ENCODE measurements at regions not wholly inside any gene's neighbourhood (a gene's known extent, or its start where the extent isn't known, plus 50 kb on each side); places are given as distances from the start of the nearest gene placed in this dataset.

DNA sequence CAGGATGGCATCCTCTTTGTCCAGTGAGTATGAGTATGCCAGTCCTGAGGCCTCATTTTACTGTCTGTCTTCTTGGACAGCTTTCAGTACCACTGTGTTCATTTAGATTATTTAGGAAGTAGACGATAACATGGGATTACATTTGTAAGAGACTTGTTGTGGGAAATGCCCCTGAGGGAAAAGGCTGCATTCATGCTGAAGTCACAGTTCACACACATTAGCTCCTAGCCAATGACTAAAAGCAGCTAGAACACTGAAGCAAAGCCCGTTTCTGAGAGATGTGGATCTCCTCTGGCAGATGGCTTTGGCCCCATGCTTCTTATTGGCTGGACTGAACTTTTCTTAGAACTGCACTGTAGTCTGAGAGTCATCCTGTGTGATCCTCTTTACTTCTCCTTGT, 242.4 kb downstream of the FAM76B start:
- no peak for ATAC-seq (replicated peaks; ENCODE audit: extremely low read depth, poor library complexity, severe bottlenecking)
- Mint-ChIP-seq H3K36me3 (ENCODE audit: insufficient read depth) (no peaks in the 10 kb centered on the region), H3K27me3 (no peaks in the 10 kb centered on the region), H3K9me3 (no peaks in the 10 kb centered on the region), H3K4me3 (no peak overlapping the region), H3K4me1 (no peaks in the 10 kb centered on the region), H3K27ac (ENCODE audit: low read depth) (no peak overlapping the region)
- DNase-seq (ENCODE audit: low spot score in 2 of 2) = no peak

GRCh38 chr11:95545116-95545875, 244.3 kb downstream of the FAM76B start:
- no peak overlapping the region for H3K27ac Mint-ChIP-seq (ENCODE audit: low read depth)

GRCh38 chr11:95544095-95544856, 245.3 kb downstream of the FAM76B start:
- ATAC-seq (replicated peaks; ENCODE audit: extremely low read depth, poor library complexity, severe bottlenecking) (no peak), DNase-seq (ENCODE audit: low spot score in 2 of 2) (no peak)
- H3K36me3 Mint-ChIP-seq (ENCODE audit: insufficient read depth) = no peaks in the 10 kb centered on the region
- H3K27ac Mint-ChIP-seq (ENCODE audit: low read depth) = no peak overlapping the region
- peaks cover 15% of the 10 kb centered on the region for H3K27me3 Mint-ChIP-seq
- no peaks in the 10 kb centered on the region for H3K4me1 Mint-ChIP-seq
- no peak overlapping the region for H3K4me3 Mint-ChIP-seq
- no peaks in the 10 kb centered on the region for H3K9me3 Mint-ChIP-seq

More at GRCh38 chr11:95545116-95545875, 244.3 kb downstream of the FAM76B start:
- Mint-ChIP-seq H3K27me3 (peaks cover 5% of the 10 kb centered on the region), H3K36me3 (ENCODE audit: insufficient read depth) (no peaks in the 10 kb centered on the region), H3K4me3 (no peak overlapping the region), H3K4me1 (no peaks in the 10 kb centered on the region), H3K9me3 (no peaks in the 10 kb centered on the region)
- ATAC-seq (replicated peaks; ENCODE audit: extremely low read depth, poor library complexity, severe bottlenecking) (no peak), DNase-seq (ENCODE audit: low spot score in 2 of 2) (no peak)

GRCh38 chr11:95542868-95543551, 246.6 kb downstream of the FAM76B start:
- Mint-ChIP-seq H3K4me1 (no peaks in the 10 kb centered on the region), H3K27ac (ENCODE audit: low read depth) (no peak overlapping the region), H3K9me3 (no peaks in the 10 kb centered on the region), H3K36me3 (ENCODE audit: insufficient read depth) (no peaks in the 10 kb centered on the region), H3K4me3 (no peak overlapping the region), H3K27me3 (peaks cover 26% of the 10 kb centered on the region)
- ATAC-seq (replicated peaks; ENCODE audit: extremely low read depth, poor library complexity, severe bottlenecking) (no peak), DNase-seq (ENCODE audit: low spot score in 2 of 2) (no peak)

GRCh38 chr11:95541715-95542114, 247.9 kb downstream of the FAM76B start:
- Mint-ChIP-seq H3K27me3 (peaks cover 26% of the 10 kb centered on the region), H3K27ac (ENCODE audit: low read depth) (no peak overlapping the region), H3K4me1 (no peaks in the 10 kb centered on the region), H3K9me3 (no peaks in the 10 kb centered on the region), H3K4me3 (no peak overlapping the region), H3K36me3 (ENCODE audit: insufficient read depth) (no peaks in the 10 kb centered on the region)
- ATAC-seq (replicated peaks; ENCODE audit: extremely low read depth, poor library complexity, severe bottlenecking) (no peak), DNase-seq (ENCODE audit: low spot score in 2 of 2) (no peak)

- DNase-seq (ENCODE audit: low spot score in 2 of 2) (no peak), ATAC-seq (replicated peaks; ENCODE audit: extremely low read depth, poor library complexity, severe bottlenecking) (no peak)
Measured at GRCh38 chr11:95536047-95536690, 253.4 kb downstream of the FAM76B start.

GRCh38 chr11:95534809-95535208, 254.8 kb downstream of the FAM76B start:
- ATAC-seq (replicated peaks; ENCODE audit: extremely low read depth, poor library complexity, severe bottlenecking) = no peak
- H3K4me1 Mint-ChIP-seq = no peaks in the 10 kb centered on the region
- H3K36me3 Mint-ChIP-seq (ENCODE audit: insufficient read depth) = no peaks in the 10 kb centered on the region
- H3K9me3 Mint-ChIP-seq = peaks cover 10% of the 10 kb centered on the region
- H3K27ac Mint-ChIP-seq (ENCODE audit: low read depth) = no peak overlapping the region
- H3K27me3 Mint-ChIP-seq = peaks cover 56% of the 10 kb centered on the region
- no peak for DNase-seq (ENCODE audit: low spot score in 2 of 2)
- H3K4me3 Mint-ChIP-seq = no peak overlapping the region

More at GRCh38 chr11:95536047-95536690, 253.4 kb downstream of the FAM76B start:
- peaks cover 10% of the 10 kb centered on the region for H3K9me3 Mint-ChIP-seq
- no peaks in the 10 kb centered on the region for H3K4me1 Mint-ChIP-seq
- H3K27me3 Mint-ChIP-seq = peaks cover 53% of the 10 kb centered on the region
- no peak overlapping the region for H3K27ac Mint-ChIP-seq (ENCODE audit: low read depth)
- H3K36me3 Mint-ChIP-seq (ENCODE audit: insufficient read depth) = no peaks in the 10 kb centered on the region
- no peak overlapping the region for H3K4me3 Mint-ChIP-seq

DNA sequence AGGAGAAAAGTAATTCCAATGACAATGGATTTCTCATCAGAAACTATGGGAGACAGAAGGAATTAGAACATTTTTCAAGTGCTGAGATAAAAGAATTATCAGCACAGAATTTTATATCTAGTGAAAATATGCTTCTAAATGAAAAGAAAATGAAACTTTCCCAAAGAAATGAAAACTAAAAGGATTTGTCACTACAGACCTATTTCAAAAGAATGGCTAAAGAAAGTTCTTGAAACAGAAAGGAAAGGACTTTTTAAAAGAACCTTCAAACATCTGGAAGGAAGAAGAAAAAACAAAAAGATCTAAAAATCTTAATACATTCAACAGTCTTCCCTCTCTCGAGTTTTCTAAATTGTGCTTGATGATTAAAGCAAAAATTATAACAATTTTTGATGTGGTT, 255.4 kb downstream of the FAM76B start:
- H3K9me3 Mint-ChIP-seq = peaks cover 10% of the 10 kb centered on the region
- H3K4me3 Mint-ChIP-seq = no peak overlapping the region
- H3K36me3 Mint-ChIP-seq (ENCODE audit: insufficient read depth) = no peaks in the 10 kb centered on the region
- no peak overlapping the region for H3K27ac Mint-ChIP-seq (ENCODE audit: low read depth)
- peaks cover 53% of the 10 kb centered on the region for H3K27me3 Mint-ChIP-seq
- DNase-seq (ENCODE audit: low spot score in 2 of 2) (no peak), ATAC-seq (replicated peaks; ENCODE audit: extremely low read depth, poor library complexity, severe bottlenecking) (no peak)
- H3K4me1 Mint-ChIP-seq = no peaks in the 10 kb centered on the region

- ATAC-seq (replicated peaks; ENCODE audit: extremely low read depth, poor library complexity, severe bottlenecking) (no peak), DNase-seq (ENCODE audit: low spot score in 2 of 2) (no peak)
- Mint-ChIP-seq H3K36me3 (ENCODE audit: insufficient read depth) (no peaks in the 10 kb centered on the region), H3K27ac (ENCODE audit: low read depth) (no peak overlapping the region), H3K9me3 (peaks cover 10% of the 10 kb centered on the region), H3K4me3 (no peak overlapping the region), H3K27me3 (peaks cover 60% of the 10 kb centered on the region), H3K4me1 (no peaks in the 10 kb centered on the region)
Measured at GRCh38 chr11:95531116-95531515, 258.5 kb downstream of the FAM76B start.

DNA sequence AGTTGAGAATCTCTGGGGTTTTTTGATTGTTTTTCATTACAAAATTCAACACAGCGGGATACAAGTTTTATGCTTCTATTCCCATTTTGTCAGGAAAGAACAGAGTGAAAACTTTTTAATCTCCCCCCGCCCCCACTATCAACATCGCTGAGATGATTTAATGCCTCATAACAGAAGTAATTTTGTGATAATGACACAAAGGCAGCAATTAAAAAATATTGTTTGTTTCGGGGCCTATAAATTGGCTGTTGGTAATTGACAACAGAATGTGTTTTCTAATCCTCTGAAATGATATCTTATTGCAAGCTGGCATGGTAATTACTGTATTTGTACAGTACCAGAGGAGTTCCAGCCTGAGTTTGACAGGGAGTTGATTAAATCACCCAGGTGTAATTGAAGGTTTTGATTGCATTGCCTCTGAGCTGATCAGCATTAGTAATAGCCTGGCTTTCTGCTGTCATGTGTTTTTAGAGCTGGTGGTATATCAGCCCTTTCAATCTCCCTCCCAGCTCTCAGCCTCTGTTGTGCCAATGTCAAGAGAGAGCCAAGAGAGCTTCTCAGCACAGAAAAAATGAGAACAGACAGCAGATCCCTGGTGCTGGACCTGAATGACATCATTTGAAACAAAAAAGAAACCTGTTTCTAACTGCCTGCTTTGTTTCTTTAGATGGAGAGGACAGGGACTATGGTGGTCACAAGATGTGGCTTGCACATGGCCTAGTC, 265.1 kb downstream of the FAM76B start:
- Mint-ChIP-seq H3K36me3 (ENCODE audit: insufficient read depth) (no peaks in the 10 kb centered on the region), H3K9me3 (no peaks in the 10 kb centered on the region), H3K4me3 (no peak overlapping the region), H3K27ac (ENCODE audit: low read depth) (no peak overlapping the region), H3K4me1 (no peaks in the 10 kb centered on the region), H3K27me3 (peaks cover 24% of the 10 kb centered on the region)
- DNase-seq (ENCODE audit: low spot score in 2 of 2) (no peak), ATAC-seq (replicated peaks; ENCODE audit: extremely low read depth, poor library complexity, severe bottlenecking) (no peak)

DNA sequence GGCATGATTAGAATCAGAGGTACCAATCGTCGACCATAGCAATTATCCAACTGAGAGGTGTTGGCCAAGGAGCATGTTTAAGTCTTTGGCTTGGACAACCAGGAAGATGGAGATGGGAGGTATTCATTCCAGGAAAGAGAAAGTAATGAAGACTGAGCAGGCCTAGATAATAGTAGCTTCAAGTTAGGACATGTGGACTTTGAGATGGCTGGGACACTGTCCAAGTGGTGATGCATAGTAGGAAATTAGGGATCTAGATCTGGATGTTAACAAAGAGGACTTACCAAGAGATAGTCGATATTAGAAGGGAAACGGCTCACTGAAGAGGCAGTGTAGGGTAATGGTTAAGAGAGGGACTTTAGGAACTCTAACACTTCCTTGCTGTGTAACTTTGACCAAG, 266.7 kb downstream of the FAM76B start:
- H3K9me3 Mint-ChIP-seq = no peaks in the 10 kb centered on the region
- H3K27me3 Mint-ChIP-seq = peaks cover 10% of the 10 kb centered on the region

DNA sequence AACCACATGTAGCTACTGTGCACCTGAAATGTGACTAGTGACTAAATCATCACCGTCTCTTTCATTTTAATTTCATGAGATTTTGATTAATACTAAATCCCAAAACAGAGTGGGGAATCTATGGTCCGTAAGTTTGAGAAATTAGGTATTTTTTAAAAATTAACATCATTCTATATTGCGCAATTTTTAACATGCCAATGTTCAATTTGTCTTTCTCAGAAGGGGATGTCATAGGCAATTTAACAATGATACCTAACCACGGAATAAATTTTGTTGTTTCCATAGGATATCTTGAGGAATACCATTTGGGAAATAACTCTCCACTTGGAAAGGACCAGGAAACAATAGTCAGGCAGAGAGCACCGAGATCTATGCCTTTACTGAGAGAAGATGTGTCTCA, 267.7 kb downstream of the FAM76B start:
- Mint-ChIP-seq H3K4me3 (no peak overlapping the region), H3K9me3 (no peaks in the 10 kb centered on the region), H3K27me3 (peaks cover 10% of the 10 kb centered on the region), H3K27ac (ENCODE audit: low read depth) (no peak overlapping the region), H3K4me1 (no peaks in the 10 kb centered on the region), H3K36me3 (ENCODE audit: insufficient read depth) (no peaks in the 10 kb centered on the region)
- no peak for ATAC-seq (replicated peaks; ENCODE audit: extremely low read depth, poor library complexity, severe bottlenecking)
- DNase-seq (ENCODE audit: low spot score in 2 of 2) = no peak

More for the DNA sequence above, 266.7 kb downstream of the FAM76B start:
- no peaks in the 10 kb centered on the region for H3K36me3 Mint-ChIP-seq (ENCODE audit: insufficient read depth)
- no peaks in the 10 kb centered on the region for H3K4me1 Mint-ChIP-seq
- DNase-seq (ENCODE audit: low spot score in 2 of 2) (no peak), ATAC-seq (replicated peaks; ENCODE audit: extremely low read depth, poor library complexity, severe bottlenecking) (no peak)
- H3K27ac Mint-ChIP-seq (ENCODE audit: low read depth) = no peak overlapping the region
- no peak overlapping the region for H3K4me3 Mint-ChIP-seq

All from central memory CD8-positive, alpha-beta T cell (primary cell).